HG03095 (cell line): ENCODE measurements at regions not wholly inside any gene's neighbourhood (a gene's known extent, or its start where the extent isn't known, plus 50 kb on each side); places are given as distances from the start of the nearest gene placed in this dataset.
"Not testable (repeated sequence)": the region's sequence is repeated elsewhere in the genome, so short reads cannot be mapped to it uniquely, and the experiment has no call there.

ENCODE experiments used
- ATAC-seq: cut with Tn5 transposase; IDR thresholded peaks from one replicate; pipeline ENCODE4 v1.9.1; 2021; ENCODE audit warnings: moderate library complexity; ENCODE audit not compliant: unreplicated experiment

- ATAC-seq: not testable (repeated sequence)
Measured at GRCh38 chr12:116327992-116328391, 50.5 kb upstream of the MED13L start.

GRCh38 chr12:116331876-116332275 is 54.4 kb upstream of the MED13L start:
- no peak for ATAC-seq

GRCh38 chr12:116332705-116333380 is 55.4 kb upstream of the MED13L start:
- ATAC-seq: no peak

GRCh38 chr12:116333402-116333801 is 55.9 kb upstream of the MED13L start:
- no peak for ATAC-seq

- peak; percentile 82 for ATAC-seq
Measured at GRCh38 chr12:116336542-116337065, 59.1 kb upstream of the MED13L start.

- ATAC-seq: no peak
Measured at GRCh38 chr12:116337312-116337711, 59.8 kb upstream of the MED13L start.

- no peak for ATAC-seq
Measured at GRCh38 chr12:116338064-116338846, 60.8 kb upstream of the MED13L start.

GRCh38 chr12:116339062-116339461 is 61.6 kb upstream of the MED13L start:
- no peak for ATAC-seq

- ATAC-seq: no peak
Measured at GRCh38 chr12:116339800-116340371, 62.4 kb upstream of the MED13L start.

GRCh38 chr12:116343331-116343884 is 65.9 kb upstream of the MED13L start:
- ATAC-seq: no peak

GRCh38 chr12:116346222-116346621 is 68.7 kb upstream of the MED13L start:
- no peak for ATAC-seq

- no peak for ATAC-seq
Measured at GRCh38 chr12:116346741-116347140, 69.2 kb upstream of the MED13L start.

- ATAC-seq: no peak
Measured at GRCh38 chr12:116347265-116347664, 69.8 kb upstream of the MED13L start.

- ATAC-seq: no peak
Measured at GRCh38 chr12:116352315-116352835, 74.9 kb upstream of the MED13L start.

GRCh38 chr12:116353958-116354357 is 76.5 kb upstream of the MED13L start:
- no peak for ATAC-seq

- no peak for ATAC-seq
Measured at GRCh38 chr12:116354534-116354933, 77.0 kb upstream of the MED13L start.

GRCh38 chr12:116354950-116355783 is 77.7 kb upstream of the MED13L start:
- ATAC-seq: no peak

- ATAC-seq: no peak
Measured at GRCh38 chr12:116358536-116358892, 81.0 kb upstream of the MED13L start.

- ATAC-seq: peak; percentile 62
Measured at GRCh38 chr12:116358893-116359761, 81.6 kb upstream of the MED13L start.
